Left ventricle myocardium inferior (tissue), 1 donor: ENCODE measurements at regions not wholly inside any gene's neighbourhood (a gene's known extent, or its start where the extent isn't known, plus 50 kb on each side); places are given as distances from the start of the nearest gene placed in this dataset.

Source experiments
- DNase-seq: peaks from one replicate; pipeline ENCODE4 v3.0.0-alpha.2; 2020
- H3K27ac ChIP-seq: fragments of 200-600 bp; replicated peaks from 2 replicates; pipeline ENCODE4 v1.8.0; 2021
- H3K27me3 ChIP-seq: fragments of 200-600 bp; 2 replicates; pipeline ENCODE4 v1.8.0; 2021; ENCODE audit warnings: low read depth
- H3K36me3 ChIP-seq: fragments of 200-600 bp; 2 replicates; pipeline ENCODE4 v1.8.0; 2021
- H3K4me1 ChIP-seq: fragments of 200-600 bp; 2 replicates; pipeline ENCODE4 v1.8.0; 2021
- H3K4me3 ChIP-seq: fragments of 200-600 bp; 2 replicates; pipeline ENCODE4 v1.8.0; 2021; ENCODE audit warnings: mild to moderate bottlenecking, moderate library complexity
- H3K9me3 ChIP-seq: fragments of 200-600 bp; replicated peaks from 2 replicates; pipeline ENCODE4 v1.8.0; 2021
- intact Hi-C: fragments of 100-400 bp; cut with micrococcal nuclease; formaldehyde crosslinking; loops from one replicate; pipeline ENCODE4 v1.11.0; 2022
- TF ChIP-seq, protein P1 (sequence below): fragments of 200-600 bp; IDR thresholded peaks from 2 replicates; pipeline ENCODE4 v1.8.0; 2021; ENCODE audit warnings: antibody characterized with exemption, mild to moderate bottlenecking, borderline replicate concordance
- donor health status: DM: no; HTN: yes; CAD: no; lungs with severe emphysema.

DNA sequence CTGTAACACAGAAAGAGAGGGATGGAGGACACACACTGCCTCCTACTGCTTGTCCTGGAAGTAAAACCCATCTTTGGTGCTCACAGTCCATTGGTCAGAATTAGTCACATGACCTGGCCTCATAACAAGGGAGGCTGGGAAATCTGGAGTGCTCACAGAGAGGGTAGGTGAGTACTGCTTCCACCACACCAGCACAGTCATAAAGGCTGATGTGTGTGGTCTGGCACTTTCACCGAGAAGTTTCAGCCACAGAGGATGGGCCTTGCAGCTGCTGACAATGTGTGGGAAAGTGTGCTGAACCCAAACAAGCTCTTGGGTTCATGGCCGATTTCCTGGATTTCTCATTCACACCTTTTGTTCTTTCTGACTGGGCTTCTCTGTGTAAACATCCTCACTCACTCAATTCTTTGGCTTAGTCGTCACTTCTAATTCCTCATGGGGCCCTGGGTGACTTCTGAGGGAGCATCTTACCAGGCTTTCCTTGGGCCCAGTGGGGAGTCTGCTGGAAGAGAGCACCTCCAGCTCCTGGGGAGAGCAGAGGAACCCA lies 100.7 kb downstream of the ASB7 start:
- DNase-seq: no peak
- Histone ChIP-seq H3K4me3 (no peak overlapping the region), H3K4me1 (no peaks in the 10 kb centered on the region), H3K27me3 (peaks cover 63% of the 10 kb centered on the region), H3K9me3 (peaks cover 4% of the 10 kb centered on the region), H3K27ac (no peak overlapping the region), H3K36me3 (no peaks in the 10 kb centered on the region)
- intact Hi-C loops: no loop called here
- TF ChIP-seq, protein P1, sequence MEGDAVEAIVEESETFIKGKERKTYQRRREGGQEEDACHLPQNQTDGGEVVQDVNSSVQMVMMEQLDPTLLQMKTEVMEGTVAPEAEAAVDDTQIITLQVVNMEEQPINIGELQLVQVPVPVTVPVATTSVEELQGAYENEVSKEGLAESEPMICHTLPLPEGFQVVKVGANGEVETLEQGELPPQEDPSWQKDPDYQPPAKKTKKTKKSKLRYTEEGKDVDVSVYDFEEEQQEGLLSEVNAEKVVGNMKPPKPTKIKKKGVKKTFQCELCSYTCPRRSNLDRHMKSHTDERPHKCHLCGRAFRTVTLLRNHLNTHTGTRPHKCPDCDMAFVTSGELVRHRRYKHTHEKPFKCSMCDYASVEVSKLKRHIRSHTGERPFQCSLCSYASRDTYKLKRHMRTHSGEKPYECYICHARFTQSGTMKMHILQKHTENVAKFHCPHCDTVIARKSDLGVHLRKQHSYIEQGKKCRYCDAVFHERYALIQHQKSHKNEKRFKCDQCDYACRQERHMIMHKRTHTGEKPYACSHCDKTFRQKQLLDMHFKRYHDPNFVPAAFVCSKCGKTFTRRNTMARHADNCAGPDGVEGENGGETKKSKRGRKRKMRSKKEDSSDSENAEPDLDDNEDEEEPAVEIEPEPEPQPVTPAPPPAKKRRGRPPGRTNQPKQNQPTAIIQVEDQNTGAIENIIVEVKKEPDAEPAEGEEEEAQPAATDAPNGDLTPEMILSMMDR: no peak

DNA sequence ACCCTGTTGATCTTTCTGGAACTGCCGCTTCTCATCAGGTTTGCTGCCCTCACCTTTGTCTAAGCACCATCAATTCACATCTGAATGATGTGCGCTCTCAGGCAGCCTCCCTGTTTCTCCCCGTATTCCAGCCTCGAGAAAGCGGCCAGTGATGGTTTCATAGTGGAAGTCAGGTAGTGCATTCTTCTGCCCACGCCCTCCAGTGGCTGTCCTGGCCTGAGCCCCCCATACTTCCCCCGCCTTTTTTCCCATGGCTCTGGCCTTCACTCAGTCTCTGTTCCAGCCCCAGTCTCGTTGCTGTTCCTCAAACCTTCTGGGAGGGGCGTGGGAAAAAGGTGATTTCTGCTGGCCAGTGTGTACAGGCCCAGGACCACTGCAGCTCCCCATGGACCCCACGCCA lies 101.3 kb downstream of the ASB7 start:
- DNase-seq: no peak
- TF ChIP-seq, protein P1: no peak
- intact Hi-C loops: no loop called here
- H3K27me3 ChIP-seq: peaks cover 63% of the 10 kb centered on the region
- H3K9me3 ChIP-seq: peaks cover 4% of the 10 kb centered on the region
- H3K36me3 ChIP-seq: no peaks in the 10 kb centered on the region
- no peaks in the 10 kb centered on the region for H3K4me1 ChIP-seq
- H3K27ac ChIP-seq: no peak overlapping the region
- H3K4me3 ChIP-seq: no peak overlapping the region

DNA sequence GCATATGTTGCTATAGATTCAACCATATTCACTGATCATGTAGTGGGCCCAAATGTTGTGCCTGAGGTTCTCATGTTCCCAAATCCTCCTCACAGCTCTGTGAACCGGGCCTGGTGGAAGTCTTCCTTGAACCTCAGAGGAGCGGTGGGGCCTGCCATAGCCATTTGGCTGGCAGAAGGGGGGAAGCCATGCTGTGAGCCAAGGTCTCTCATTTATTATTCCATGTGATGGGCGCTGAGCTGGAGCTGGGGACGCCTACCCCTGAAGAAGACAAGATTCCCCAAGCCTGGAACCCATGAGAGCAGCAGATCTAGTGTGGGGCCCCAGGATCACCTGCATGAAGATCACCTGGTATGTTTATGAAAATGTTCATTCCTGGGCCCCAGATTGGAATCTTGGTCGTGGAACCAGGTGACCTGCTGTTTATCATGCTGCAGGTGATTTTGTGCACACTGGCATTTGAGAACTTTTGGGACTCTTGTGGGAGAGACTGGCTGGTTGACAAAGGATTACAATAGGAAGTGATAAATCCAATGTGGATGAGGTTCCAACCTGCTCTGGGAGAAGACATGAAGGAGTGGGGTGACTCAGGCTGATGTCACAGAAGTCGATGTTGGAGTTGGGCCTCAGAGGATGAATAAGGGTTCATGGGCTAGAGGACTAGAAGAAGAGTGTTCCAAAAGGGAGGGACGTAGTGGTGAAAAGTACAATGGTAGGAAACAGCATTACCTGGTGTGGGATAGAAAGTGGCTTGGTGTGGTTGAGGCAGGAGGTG lies 102.1 kb downstream of the ASB7 start:
- intact Hi-C loops: no loop called here
- peaks cover 63% of the 10 kb centered on the region for H3K27me3 ChIP-seq
- H3K27ac ChIP-seq: no peak overlapping the region
- no peak for DNase-seq
- TF ChIP-seq, protein P1: no peak
- peaks cover 4% of the 10 kb centered on the region for H3K9me3 ChIP-seq
- H3K4me1 ChIP-seq: no peaks in the 10 kb centered on the region
- no peaks in the 10 kb centered on the region for H3K36me3 ChIP-seq
- H3K4me3 ChIP-seq: no peak overlapping the region

DNA sequence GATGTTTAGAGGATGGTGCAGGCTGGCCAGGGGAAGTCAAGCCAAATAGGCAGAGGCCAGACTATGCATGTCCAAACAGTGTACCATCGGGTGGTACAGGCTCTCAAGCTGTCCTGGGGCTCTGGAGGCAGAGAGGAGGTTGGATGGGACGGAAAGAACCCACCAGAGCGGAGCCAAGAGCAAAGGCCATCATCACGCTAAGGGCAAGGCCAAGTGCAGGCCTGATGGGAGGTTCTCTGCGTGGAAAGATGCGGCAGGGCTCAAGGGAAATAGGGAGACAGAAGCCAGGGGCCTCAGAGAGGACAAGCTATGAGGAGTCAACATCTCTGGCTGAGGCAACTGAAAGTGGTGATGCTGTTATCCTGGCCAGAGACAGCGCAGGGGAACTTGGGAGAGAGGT lies 102.7 kb downstream of the ASB7 start:
- Histone ChIP-seq H3K36me3 (no peaks in the 10 kb centered on the region), H3K4me1 (no peaks in the 10 kb centered on the region), H3K4me3 (no peak overlapping the region), H3K27me3 (peaks cover 61% of the 10 kb centered on the region), H3K9me3 (peaks cover 4% of the 10 kb centered on the region), H3K27ac (no peak overlapping the region)
- DNase-seq: no peak
- TF ChIP-seq, protein P1: no peak
- intact Hi-C loops: no loop called here

DNA sequence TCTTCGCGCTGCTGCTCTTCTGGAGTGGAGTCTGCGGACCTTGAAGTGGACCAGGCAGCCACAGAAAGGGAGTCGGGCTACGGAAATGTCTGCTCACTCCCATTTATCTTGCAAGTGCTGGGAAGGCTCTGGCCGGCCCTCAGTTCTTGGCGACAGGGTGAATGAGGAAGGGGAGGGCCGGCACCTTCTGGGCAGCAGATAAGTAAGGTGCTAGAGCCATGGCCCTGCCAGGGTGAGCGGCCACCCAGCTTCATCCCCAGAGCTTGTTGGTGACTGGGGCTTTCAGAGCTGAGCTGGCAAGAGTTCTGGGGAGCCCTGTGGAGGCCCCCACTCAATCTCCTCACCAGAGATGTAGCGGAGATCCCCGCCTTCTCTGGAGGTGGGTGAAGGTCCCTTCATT lies 103.5 kb downstream of the ASB7 start:
- intact Hi-C loops: no loop called here
- peaks cover 3% of the 10 kb centered on the region for H3K4me1 ChIP-seq
- no peak overlapping the region for H3K27ac ChIP-seq
- TF ChIP-seq, protein P1: no peak
- peaks cover 4% of the 10 kb centered on the region for H3K9me3 ChIP-seq
- no peaks in the 10 kb centered on the region for H3K36me3 ChIP-seq
- H3K27me3 ChIP-seq: peaks cover 53% of the 10 kb centered on the region
- H3K4me3 ChIP-seq: no peak overlapping the region
- DNase-seq: no peak
